GM12864 (cell line): ENCODE measurements at regions not wholly inside any gene's neighbourhood (a gene's known extent, or its start where the extent isn't known, plus 50 kb on each side); places are given as distances from the start of the nearest gene placed in this dataset.

ENCODE experiments used
- DNase-seq: peaks from one replicate; pipeline ENCODE4 v3.0.0-alpha.2; 2011; ENCODE audit warnings: low read depth
- H3K4me3 ChIP-seq: 2 replicates; pipeline ENCODE4 v1.5.1; 2011; ENCODE audit warnings: mild to moderate bottlenecking, low read depth, low read length, control low read depth
- CTCF ChIP-seq: IDR thresholded peaks from 2 replicates; pipeline ENCODE4 v1.5.1; 2011; ENCODE audit warnings: low read depth, mild to moderate bottlenecking, moderate library complexity, low read length, control low read depth, inconsistent platforms; ENCODE audit errors: missing control alignments

- TF ChIP-seq CTCF: no peak
- H3K4me3 ChIP-seq: no peak overlapping the region
- no peak for DNase-seq
Observed at GRCh38 chr6:156449569-156449968, 327.6 kb upstream of the ARID1B start.

- no peak overlapping the region for H3K4me3 ChIP-seq
- TF ChIP-seq CTCF: no peak
- no peak for DNase-seq
Observed at GRCh38 chr6:156449128-156449527, 328.1 kb upstream of the ARID1B start.

GRCh38 chr6:156448579-156448978 lies 328.6 kb upstream of the ARID1B start:
- no peak for DNase-seq
- no peak for TF ChIP-seq CTCF
- H3K4me3 ChIP-seq: no peak overlapping the region

GRCh38 chr6:156440688-156441087 lies 336.5 kb upstream of the ARID1B start:
- H3K4me3 ChIP-seq: no peak overlapping the region
- TF ChIP-seq CTCF: no peak
- DNase-seq: no peak

GRCh38 chr6:156438350-156438923 lies 338.7 kb upstream of the ARID1B start:
- TF ChIP-seq CTCF: no peak
- no peak for DNase-seq
- no peak overlapping the region for H3K4me3 ChIP-seq

GRCh38 chr6:156437121-156437879 lies 339.9 kb upstream of the ARID1B start:
- no peak for DNase-seq
- no peak overlapping the region for H3K4me3 ChIP-seq

More at GRCh38 chr6:156437121-156437879, 339.9 kb upstream of the ARID1B start:
- no peak for TF ChIP-seq CTCF
